HL-60 (cell line): ENCODE measurements at regions not wholly inside any gene's neighbourhood (a gene's known extent, or its start where the extent isn't known, plus 50 kb on each side); places are given as distances from the start of the nearest gene placed in this dataset.

ENCODE experiments used
- POLR2AphosphoS5 ChIP-seq: IDR thresholded peaks from 2 replicates; pipeline ENCODE4 v1.6.1; 2012; ENCODE audit warnings: low read depth
- TF ChIP-seq, protein P1 (sequence below): IDR thresholded peaks from one replicate; pipeline ENCODE4 v1.5.1; 2011; ENCODE audit warnings: low read length, control low read depth, inconsistent platforms; ENCODE audit not compliant: insufficient read depth

DNA sequence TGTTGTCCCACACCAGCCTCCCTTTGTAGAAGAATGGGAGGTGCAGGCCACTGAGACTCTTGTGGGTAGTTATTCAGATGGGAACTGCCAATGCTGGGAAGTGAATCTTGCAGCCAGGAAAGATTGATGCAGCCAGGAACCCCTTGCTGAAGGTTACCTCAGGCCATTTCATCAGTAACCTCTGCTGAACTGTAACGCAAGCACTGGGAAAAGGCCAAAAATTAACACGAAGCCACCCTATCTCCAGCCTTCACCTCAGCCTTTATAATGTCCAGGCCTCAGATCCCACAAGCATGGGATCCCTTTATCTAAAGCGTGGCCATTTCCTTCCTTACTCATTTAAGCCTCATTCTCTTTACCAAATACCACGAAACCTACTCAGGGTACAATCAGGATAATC is 211.1 kb downstream of the SPTSSA start:
- TF ChIP-seq, protein P1, sequence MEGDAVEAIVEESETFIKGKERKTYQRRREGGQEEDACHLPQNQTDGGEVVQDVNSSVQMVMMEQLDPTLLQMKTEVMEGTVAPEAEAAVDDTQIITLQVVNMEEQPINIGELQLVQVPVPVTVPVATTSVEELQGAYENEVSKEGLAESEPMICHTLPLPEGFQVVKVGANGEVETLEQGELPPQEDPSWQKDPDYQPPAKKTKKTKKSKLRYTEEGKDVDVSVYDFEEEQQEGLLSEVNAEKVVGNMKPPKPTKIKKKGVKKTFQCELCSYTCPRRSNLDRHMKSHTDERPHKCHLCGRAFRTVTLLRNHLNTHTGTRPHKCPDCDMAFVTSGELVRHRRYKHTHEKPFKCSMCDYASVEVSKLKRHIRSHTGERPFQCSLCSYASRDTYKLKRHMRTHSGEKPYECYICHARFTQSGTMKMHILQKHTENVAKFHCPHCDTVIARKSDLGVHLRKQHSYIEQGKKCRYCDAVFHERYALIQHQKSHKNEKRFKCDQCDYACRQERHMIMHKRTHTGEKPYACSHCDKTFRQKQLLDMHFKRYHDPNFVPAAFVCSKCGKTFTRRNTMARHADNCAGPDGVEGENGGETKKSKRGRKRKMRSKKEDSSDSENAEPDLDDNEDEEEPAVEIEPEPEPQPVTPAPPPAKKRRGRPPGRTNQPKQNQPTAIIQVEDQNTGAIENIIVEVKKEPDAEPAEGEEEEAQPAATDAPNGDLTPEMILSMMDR: no peak
- TF ChIP-seq POLR2AphosphoS5: no peak
